Kidney (tissue), 13 donors: ENCODE measurements at regions not wholly inside any gene's neighbourhood (a gene's known extent, or its start where the extent isn't known, plus 50 kb on each side); places are given as distances from the start of the nearest gene placed in this dataset.

Experiments used
- DNase-seq, 5 donors: peaks; one replicate each; pipeline ENCODE4 v3.0.0-alpha.2; 2013 to 2020
- FAIRE-seq: peaks from 2 replicates; lab custom pipeline; 2012; peaks lifted over from hg19 to GRCh38; lab: Jason Lieb, UNC
- H3K27ac ChIP-seq, 2 donors: one replicate each; pipeline ENCODE4 v1.7.0; 2013; ENCODE audit warnings: low read depth in 2 of 2, low read length in 2 of 2, inconsistent platforms in 1 of 2
- H3K27me3 ChIP-seq: one replicate; pipeline ENCODE4 v1.7.1; 2013; ENCODE audit warnings: low read length, inconsistent platforms; ENCODE audit not compliant: control insufficient read depth, insufficient read depth
- H3K36me3 ChIP-seq, 3 donors: one replicate each; pipeline versions ENCODE4 v1.7.0 to v1.7.1; 2013; ENCODE audit warnings: low read length in 3 of 3, control low read depth in 1 of 3, inconsistent platforms in 1 of 3; ENCODE audit not compliant: insufficient read depth in 3 of 3, control insufficient read depth in 2 of 3
- H3K4me1 ChIP-seq, 3 donors: one replicate each; pipeline versions ENCODE4 v1.7.0 to v1.7.1; 2013; ENCODE audit warnings: low read length in 3 of 3, inconsistent platforms in 1 of 3, low read depth in 1 of 3; ENCODE audit not compliant: control insufficient read depth in 2 of 3, insufficient read depth in 2 of 3
- H3K4me3 ChIP-seq, 3 donors: one replicate each; pipeline versions ENCODE4 v1.7.0 to v1.8.1; 2013; ENCODE audit warnings: low read length in 3 of 3, control low read depth in 1 of 3, inconsistent platforms in 1 of 3
- H3K9ac ChIP-seq, 3 donors: one replicate each; pipeline versions ENCODE4 v1.7.0 to v1.7.1; 2013; ENCODE audit warnings: low read length in 3 of 3, control low read depth in 1 of 3, inconsistent platforms in 1 of 3
- H3K9me3 ChIP-seq, 3 donors: one replicate each; pipeline versions ENCODE4 v1.7.0 to v1.7.1; 2013; ENCODE audit warnings: low read length in 3 of 3, control low read depth in 1 of 3, inconsistent platforms in 1 of 3; ENCODE audit not compliant: control insufficient read depth in 2 of 3, insufficient read depth in 1 of 3
- intact Hi-C: fragments of 100-400 bp; cut with DNase I; formaldehyde crosslinking; loops from one replicate; pipeline ENCODE4 v1.11.1; 2022
- TF ChIP-seq, protein P1 (sequence below): IDR thresholded peaks from 3 replicates; pipeline ENCODE4 v1.5.1; 2012; ENCODE audit warnings: mild to moderate bottlenecking, moderate library complexity, borderline replicate concordance; ENCODE audit not compliant: insufficient read depth; ENCODE audit errors: extremely low read depth
- donor health status: control.
- donor health status: control.
- donor health status: control.
- donor health status: control.
- donor health status: control.
- donor health status: DM: yes; HTN: yes; CAD: no.
- donor health status: Normal renal cell carcinoma (clear cell type).

DNA sequence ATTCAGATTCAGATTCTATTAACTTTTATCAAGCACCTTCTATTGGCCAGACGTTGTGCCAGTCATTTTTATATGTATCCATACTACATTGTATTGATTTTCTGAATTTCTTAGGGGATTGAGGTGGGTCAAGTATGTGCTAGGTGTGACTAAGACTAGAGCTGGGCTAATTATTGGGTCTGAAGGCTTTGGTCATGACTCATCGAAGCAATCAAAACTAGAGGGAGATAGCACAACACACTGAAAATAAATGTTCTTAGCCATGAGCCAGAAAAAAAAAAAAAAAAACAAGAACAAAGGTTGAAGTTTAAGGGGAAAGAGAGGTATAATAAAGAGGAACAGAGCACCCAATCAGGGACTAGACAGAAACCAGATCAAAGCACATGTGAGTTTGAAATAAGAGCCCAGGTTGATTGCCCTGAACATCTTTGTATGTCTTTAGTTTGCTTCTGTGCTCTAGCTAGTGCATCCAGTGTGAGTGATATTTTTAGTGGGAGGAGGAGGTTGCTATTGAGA is 171.6 kb upstream of the FOXP2 start:
- no peaks in the 10 kb centered on the region for H3K4me1 ChIP-seq
- FAIRE-seq: no peak
- H3K9me3 ChIP-seq: no peaks in the 10 kb centered on the region
- no peaks in the 10 kb centered on the region for H3K36me3 ChIP-seq
- no peak overlapping the region for H3K27ac ChIP-seq
- TF ChIP-seq, protein P1, sequence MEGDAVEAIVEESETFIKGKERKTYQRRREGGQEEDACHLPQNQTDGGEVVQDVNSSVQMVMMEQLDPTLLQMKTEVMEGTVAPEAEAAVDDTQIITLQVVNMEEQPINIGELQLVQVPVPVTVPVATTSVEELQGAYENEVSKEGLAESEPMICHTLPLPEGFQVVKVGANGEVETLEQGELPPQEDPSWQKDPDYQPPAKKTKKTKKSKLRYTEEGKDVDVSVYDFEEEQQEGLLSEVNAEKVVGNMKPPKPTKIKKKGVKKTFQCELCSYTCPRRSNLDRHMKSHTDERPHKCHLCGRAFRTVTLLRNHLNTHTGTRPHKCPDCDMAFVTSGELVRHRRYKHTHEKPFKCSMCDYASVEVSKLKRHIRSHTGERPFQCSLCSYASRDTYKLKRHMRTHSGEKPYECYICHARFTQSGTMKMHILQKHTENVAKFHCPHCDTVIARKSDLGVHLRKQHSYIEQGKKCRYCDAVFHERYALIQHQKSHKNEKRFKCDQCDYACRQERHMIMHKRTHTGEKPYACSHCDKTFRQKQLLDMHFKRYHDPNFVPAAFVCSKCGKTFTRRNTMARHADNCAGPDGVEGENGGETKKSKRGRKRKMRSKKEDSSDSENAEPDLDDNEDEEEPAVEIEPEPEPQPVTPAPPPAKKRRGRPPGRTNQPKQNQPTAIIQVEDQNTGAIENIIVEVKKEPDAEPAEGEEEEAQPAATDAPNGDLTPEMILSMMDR: no peak
- no peak overlapping the region for H3K9ac ChIP-seq
- DNase-seq: peak in 2 of 5 donors; percentile 23 to 34
- no peak overlapping the region for H3K4me3 ChIP-seq
- H3K27me3 ChIP-seq: no peaks in the 10 kb centered on the region
- intact Hi-C loops: no loop called here

DNA sequence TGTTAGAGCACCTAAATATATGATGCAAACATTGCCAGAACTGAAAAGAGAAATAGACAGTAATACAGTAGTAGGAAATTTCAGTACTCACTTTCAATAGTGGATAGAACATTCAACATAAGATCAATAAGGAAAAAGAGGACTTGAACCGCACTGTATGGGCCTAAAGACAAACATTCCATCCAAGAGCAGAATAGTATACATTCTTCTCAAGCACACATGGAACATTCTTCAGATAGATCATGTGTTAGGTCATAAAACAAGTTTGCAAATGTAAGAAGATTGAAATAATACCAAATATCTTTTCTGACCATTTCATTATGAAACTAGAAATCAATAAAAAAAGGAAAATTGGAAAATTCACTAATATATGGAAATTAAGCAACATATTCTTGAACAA is 185.4 kb upstream of the FOXP2 start:
- TF ChIP-seq, protein P1: no peak
- DNase-seq (no peak), FAIRE-seq (no peak)
- H3K36me3 ChIP-seq: no peaks in the 10 kb centered on the region
- no peaks in the 10 kb centered on the region for H3K9me3 ChIP-seq
- H3K4me3 ChIP-seq: no peak overlapping the region
- no peaks in the 10 kb centered on the region for H3K4me1 ChIP-seq
- H3K27me3 ChIP-seq: no peaks in the 10 kb centered on the region
- H3K27ac ChIP-seq: no peak overlapping the region
- no peak overlapping the region for H3K9ac ChIP-seq
- intact Hi-C loops: no loop called here

DNA sequence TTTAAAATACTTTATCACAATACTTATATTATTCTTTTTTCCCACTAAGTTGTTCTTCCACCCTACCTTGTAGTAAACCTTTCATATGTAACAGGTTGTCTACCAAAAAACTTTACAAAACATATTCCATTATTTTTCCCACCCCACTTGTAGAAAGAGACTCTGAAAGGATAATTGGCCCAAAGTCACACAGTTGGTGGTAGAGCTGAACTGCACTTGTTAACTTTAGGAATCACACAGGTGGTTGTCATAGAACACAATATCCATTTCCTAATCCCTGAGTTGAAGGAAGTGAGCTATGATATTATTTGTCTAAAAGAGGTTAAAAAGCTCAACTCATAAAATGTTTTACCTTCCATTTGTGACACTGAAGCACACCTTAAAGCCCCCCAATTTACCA is 188.8 kb upstream of the FOXP2 start:
- TF ChIP-seq, protein P1: no peak
- FAIRE-seq (no peak), DNase-seq (no peak)
- Histone ChIP-seq H3K36me3 (no peaks in the 10 kb centered on the region), H3K4me3 (no peak overlapping the region), H3K27me3 (no peaks in the 10 kb centered on the region), H3K4me1 (no peaks in the 10 kb centered on the region), H3K27ac (no peak overlapping the region), H3K9ac (no peak overlapping the region), H3K9me3 (no peaks in the 10 kb centered on the region)
- intact Hi-C loops: no loop called here

DNA sequence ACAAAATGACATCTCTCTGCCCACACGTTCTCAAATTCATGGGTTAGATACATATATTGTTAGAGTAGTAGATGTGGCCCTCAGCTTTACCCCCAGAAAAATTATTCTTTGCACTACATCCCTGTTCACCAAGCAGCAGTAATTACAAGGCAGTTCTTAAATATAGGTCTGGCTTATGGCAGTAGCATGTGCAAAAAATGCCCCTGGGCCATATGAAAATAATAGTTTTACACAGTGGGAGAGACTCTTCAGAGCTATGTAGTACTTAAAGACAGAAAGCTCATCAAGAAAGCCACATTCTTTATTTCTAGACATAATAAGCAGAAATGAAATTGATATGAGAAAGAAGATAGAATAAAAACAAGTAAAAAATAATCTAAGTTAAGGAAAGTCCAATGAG is 196.3 kb upstream of the FOXP2 start:
- TF ChIP-seq, protein P1: no peak
- no peak overlapping the region for H3K27ac ChIP-seq
- intact Hi-C loops: no loop called here
- H3K36me3 ChIP-seq: no peaks in the 10 kb centered on the region
- no peaks in the 10 kb centered on the region for H3K27me3 ChIP-seq
- no peak for DNase-seq
- H3K4me1 ChIP-seq: no peaks in the 10 kb centered on the region
- no peak for FAIRE-seq
- no peak overlapping the region for H3K9ac ChIP-seq
- H3K9me3 ChIP-seq: no peaks in the 10 kb centered on the region
- H3K4me3 ChIP-seq: no peak overlapping the region
